Pancreas (tissue), 10 donors: ENCODE measurements at regions not wholly inside any gene's neighbourhood (a gene's known extent, or its start where the extent isn't known, plus 50 kb on each side); places are given as distances from the start of the nearest gene placed in this dataset.

Source experiments
- ATAC-seq, 4 donors: fragments of 200-7000 bp; cut with Tn5 transposase; one replicate each; pipeline versions ENCODE4 v1.8.0 to v1.9.1; 2020; ENCODE audit warnings: mild to moderate bottlenecking in 4 of 4, moderate library complexity in 4 of 4
- DNase-seq, 6 donors: peaks; one replicate each; pipeline ENCODE4 v3.0.0-alpha.2; 2020
- FAIRE-seq: peaks from 2 replicates; lab custom pipeline; 2012; peaks lifted over from hg19 to GRCh38; lab: Jason Lieb, UNC
- H3K27ac ChIP-seq, 4 donors: fragments of 200-600 bp; sonication (generic); 1 replicate in 3 of 4; 2 replicates in 1 of 4; pipeline versions ENCODE4 v1.5.0 to v1.8.0; 2020
- H3K27me3 ChIP-seq, 4 donors: fragments of 200-600 bp; one replicate each; pipeline ENCODE4 v1.8.0; 2021
- H3K36me3 ChIP-seq, 3 donors: fragments of 200-600 bp; sonication (generic) in 1 of 3; one replicate each; pipeline versions ENCODE4 v1.5.0 to v1.8.0; 2020 to 2021
- H3K4me1 ChIP-seq, 3 donors: fragments of 200-600 bp; one replicate each; pipeline ENCODE4 v1.8.0; 2021
- H3K4me3 ChIP-seq, 4 donors: fragments of 200-600 bp; sonication (generic) in 2 of 4; one replicate each; pipeline versions ENCODE4 v1.5.0 to v1.8.0; 2020 to 2021
- H3K9me3 ChIP-seq, 4 donors: fragments of 200-600 bp; one replicate each; pipeline ENCODE4 v1.8.0; 2021
- CTCF ChIP-seq, 4 donors: fragments of 200-600 bp; sonication (generic) in 3 of 4; IDR thresholded peaks; one replicate each; pipeline versions ENCODE4 v1.5.0 to v1.8.0; 2021; ENCODE audit warnings: antibody characterized with exemption in 4 of 4
- WGBS, 2 donors: extraction: QIAGEN DNeasy Blood & Tissue Kit; methylation state at CpG; one replicate each; pipeline ENCODE4 v1.1.7; 2013; 5-methylcytosine and 5-hydroxymethylcytosine counted together
- intact Hi-C, 3 donors: fragments of 100-400 bp; cut with DNase I; formaldehyde crosslinking; loops; one replicate each; pipeline versions ENCODE4 v1.11.1 to v1.14.2; 2022
- donor health status: healthy with polysubstance abuse.
- donor health status: DM: no; HTN: no; CAD: no; lungs with moderate emphysema.
- donor health status: DM: no; HTN: no; CAD: no.
- donor health status: control.
- donor health status: control.
- donor health status: Bipolar disorder and iron deficiency.
- donor health status: DM: yes; HTN: yes; CAD: no.
- donor health status: DM: no; HTN: no; CAD: no.
- donor health status: DM: no; HTN: no; CAD: no.
- donor health status: DM: yes; HTN: yes; CAD: no.

- DNase-seq (no peak), FAIRE-seq (no peak), ATAC-seq (no peak)
- Histone ChIP-seq H3K9me3 (no peaks in the 10 kb centered on the region), H3K4me3 (no peak overlapping the region), H3K27ac (no peak overlapping the region), H3K27me3 (no peaks in the 10 kb centered on the region), H3K4me1 (no peaks in the 10 kb centered on the region), H3K36me3 (no peaks in the 10 kb centered on the region)
- TF ChIP-seq CTCF (IDR thresholded peaks at IDR 0.05): no peak
- 65 to 79% methylated on average over 2 of the region's 2 CpGs for WGBS, 2 donors
- intact Hi-C loops: no loop called here
Measured at GRCh38 chr2:146450131-146450530, 1394.7 kb upstream of the ACVR2A start.

DNA sequence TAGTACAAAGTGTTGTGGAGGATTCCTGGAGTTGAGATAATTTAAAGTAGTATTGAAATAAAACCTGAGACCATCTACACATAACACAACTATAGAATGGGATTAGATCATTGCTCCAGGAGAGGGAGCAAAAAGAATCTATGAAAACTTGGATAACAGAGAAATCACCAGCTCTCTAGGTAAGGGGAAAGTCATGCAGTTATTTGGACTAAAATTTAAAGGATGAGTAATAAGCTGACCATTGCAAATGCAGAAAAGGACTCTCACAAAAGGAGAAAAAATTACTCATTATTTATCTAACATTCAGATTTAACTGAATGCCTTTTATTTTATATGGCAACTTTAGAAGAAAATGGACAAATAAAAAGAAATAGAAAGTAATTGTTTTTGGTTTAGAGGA is 1399.8 kb upstream of the ACVR2A start:
- TF ChIP-seq CTCF (IDR thresholded peaks at IDR 0.05): no peak
- intact Hi-C loops: no loop called here
- Histone ChIP-seq H3K4me3 (no peak overlapping the region), H3K27me3 (no peaks in the 10 kb centered on the region), H3K36me3 (no peaks in the 10 kb centered on the region), H3K4me1 (no peaks in the 10 kb centered on the region), H3K27ac (no peak overlapping the region), H3K9me3 (no peaks in the 10 kb centered on the region)
- no peak for FAIRE-seq
- no peak for ATAC-seq
- no peak for DNase-seq

GRCh38 chr2:146444085-146444484 is 1400.7 kb upstream of the ACVR2A start:
- no peaks in the 10 kb centered on the region for H3K4me1 ChIP-seq
- no peak overlapping the region for H3K27ac ChIP-seq
- no peak for ATAC-seq
- H3K9me3 ChIP-seq: no peaks in the 10 kb centered on the region
- intact Hi-C loops: no loop called here
- no peaks in the 10 kb centered on the region for H3K27me3 ChIP-seq
- FAIRE-seq: no peak
- H3K4me3 ChIP-seq: no peak overlapping the region
- TF ChIP-seq CTCF (IDR thresholded peaks at IDR 0.05): no peak
- DNase-seq: no peak
- H3K36me3 ChIP-seq: no peaks in the 10 kb centered on the region

DNA sequence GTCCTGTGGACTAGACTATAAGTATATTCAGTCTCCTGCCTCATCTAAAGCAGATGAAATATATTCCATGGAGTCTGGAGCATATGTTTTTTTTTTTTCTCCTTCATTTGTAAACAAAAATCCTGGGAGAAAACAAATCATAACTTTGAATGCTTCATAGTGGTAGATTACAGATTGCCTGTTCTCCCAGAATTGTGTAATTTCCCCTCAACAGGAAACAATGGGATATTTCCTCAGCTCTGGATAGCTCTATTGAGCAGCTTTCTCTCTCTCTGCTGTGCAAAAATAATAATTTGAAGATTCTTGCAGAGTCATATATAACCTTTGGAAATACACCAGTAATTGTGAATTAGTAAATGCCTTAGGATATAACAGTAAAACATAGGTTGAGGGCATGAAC is 1406.6 kb upstream of the ACVR2A start:
- FAIRE-seq (no peak), DNase-seq (no peak)
- intact Hi-C loops: no loop called here

DNA sequence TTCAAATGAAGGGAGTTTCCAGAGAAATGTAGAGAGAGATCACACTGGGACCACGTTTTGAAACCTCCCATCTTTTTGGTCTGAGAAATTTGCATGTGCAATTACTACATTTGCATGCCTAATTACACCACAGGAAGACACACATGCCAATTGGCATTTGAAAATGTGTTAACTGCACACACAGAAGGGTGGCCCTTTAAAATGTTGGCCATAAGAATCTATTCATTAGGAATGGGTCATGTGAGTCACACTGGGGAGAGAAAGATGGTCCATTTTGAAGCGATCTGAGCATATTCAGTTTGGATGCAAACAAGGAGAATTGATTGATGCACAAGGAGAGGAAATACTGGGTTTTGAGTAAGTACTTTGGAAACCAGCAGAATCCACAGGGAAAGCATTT is 1407.1 kb upstream of the ACVR2A start:
- no peak for DNase-seq
- Histone ChIP-seq H3K4me1 (no peaks in the 10 kb centered on the region), H3K9me3 (no peaks in the 10 kb centered on the region), H3K36me3 (no peaks in the 10 kb centered on the region), H3K4me3 (no peak overlapping the region), H3K27ac (no peak overlapping the region), H3K27me3 (no peaks in the 10 kb centered on the region)
- intact Hi-C loops: no loop called here
- no peak for ATAC-seq
- WGBS, 2 donors: 49 to 51% methylated on average over 2 of the region's 2 CpGs
- no peak for FAIRE-seq
- no peak for TF ChIP-seq CTCF (IDR thresholded peaks at IDR 0.05)

More for the DNA sequence above, 1406.6 kb upstream of the ACVR2A start:
- no peak overlapping the region for H3K27ac ChIP-seq
- no peaks in the 10 kb centered on the region for H3K9me3 ChIP-seq
- H3K4me3 ChIP-seq: no peak overlapping the region
- no peaks in the 10 kb centered on the region for H3K36me3 ChIP-seq
- no peaks in the 10 kb centered on the region for H3K27me3 ChIP-seq
- no peak for TF ChIP-seq CTCF (IDR thresholded peaks at IDR 0.05)
- no peaks in the 10 kb centered on the region for H3K4me1 ChIP-seq
- no peak for ATAC-seq
